KBM-7 (cell line): ENCODE measurements at regions not wholly inside any gene's neighbourhood (a gene's known extent, or its start where the extent isn't known, plus 50 kb on each side); places are given as distances from the start of the nearest gene placed in this dataset.

Experiments used
- DNase-seq: peaks from one replicate; pipeline ENCODE4 v3.0.0-alpha.2; 2015
- in situ Hi-C: fragments of 300-500 bp; cut with MboI; formaldehyde crosslinking; loops from 2 replicates; pipeline ENCODE4 v1.14.3; 2020; ENCODE audit warnings: low sequenced_read_pairs, low pct_unique_long_range_greater_than_20kb, mixed read lengths

- in situ Hi-C loops = no loop called here
- DNase-seq = no peak
These were observed 69.6 kb upstream of the CTNNB1 start for GRCh38 chr3:41129731-41130130.

- no peak for DNase-seq
These were observed 68.1 kb upstream of the CTNNB1 start for GRCh38 chr3:41131224-41131623.

GRCh38 chr3:41137686-41138111 lies 61.6 kb upstream of the CTNNB1 start:
- peak; percentile 54 for DNase-seq
- in situ Hi-C loops = no loop called here

More at GRCh38 chr3:41131224-41131623, 68.1 kb upstream of the CTNNB1 start:
- in situ Hi-C loops = no loop called here

GRCh38 chr3:41138146-41138545 lies 61.2 kb upstream of the CTNNB1 start:
- DNase-seq = no peak
- in situ Hi-C loops = no loop called here

- no peak for DNase-seq
- in situ Hi-C loops = no loop called here
These were observed 60.7 kb upstream of the CTNNB1 start for GRCh38 chr3:41138601-41139000.

- DNase-seq = no peak
- in situ Hi-C loops = no loop called here
These were observed 59.1 kb upstream of the CTNNB1 start for GRCh38 chr3:41140242-41140641.

- DNase-seq = no peak
- in situ Hi-C loops = no loop called here
These were observed 57.7 kb upstream of the CTNNB1 start for GRCh38 chr3:41141433-41142167.

GRCh38 chr3:41143421-41144031 lies 55.8 kb upstream of the CTNNB1 start:
- in situ Hi-C loops = no loop called here
- DNase-seq = no peak

GRCh38 chr3:41144631-41145030 lies 54.7 kb upstream of the CTNNB1 start:
- DNase-seq = no peak
- in situ Hi-C loops = no loop called here

GRCh38 chr3:41148478-41148877 lies 50.8 kb upstream of the CTNNB1 start:
- in situ Hi-C loops = no loop called here

GRCh38 chr3:41148901-41149300 lies 50.4 kb upstream of the CTNNB1 start:
- DNase-seq = no peak
- in situ Hi-C loops = no loop called here

More at GRCh38 chr3:41148478-41148877, 50.8 kb upstream of the CTNNB1 start:
- DNase-seq = no peak
